ENCODE measurements at regions not wholly inside any gene's neighbourhood (a gene's known extent, or its start where the extent isn't known, plus 50 kb on each side); places are given as distances from the start of the nearest gene placed in this dataset.
A peak's percentile ranks its signal among the peaks of the same experiment; 100 is the strongest.

GRCh38 chr7:53984776-53985175 lies 557.4 kb upstream of the VSTM2A start:
- WGBS (ENCODE audit: insufficient coverage), result 76% methylated on average over 4 of the region's 4 CpGs
- no peak for TF ChIP-seq CTCF (IDR thresholded peaks at IDR 0.05)

GRCh38 chr7:53988376-53988775 lies 553.8 kb upstream of the VSTM2A start:
- WGBS (ENCODE audit: insufficient coverage), result no CpG with 5 or more reads among the region's 2 CpGs
- intact Hi-C loops (cut with micrococcal nuclease), result no loop called here
- Histone ChIP-seq H4K20me1 (ENCODE audit: insufficient read depth, low read length) (no peaks in the 10 kb centered on the region), H2AFZ (ENCODE audit: insufficient read depth, low read depth, low read length, poor library complexity, severe bottlenecking) (no peak overlapping the region), H3K36me3 (replicated peaks in 1 of 2; ENCODE audit: control insufficient read depth in 1 of 2, insufficient read depth in 2 of 2, low read length in 2 of 2) (no peaks in the 10 kb centered on the region), H3K9ac (ENCODE audit: insufficient read depth, low read length, poor library complexity, severe bottlenecking) (no peak overlapping the region), H3K27ac (ENCODE audit: low read depth in 1 of 2, low read length in 2 of 2) (no peak overlapping the region), H3K27me3 (ENCODE audit: control insufficient read depth in 2 of 2, insufficient read depth in 2 of 2, low read length in 2 of 2) (no peaks in the 10 kb centered on the region), H3K4me1 (ENCODE audit: control insufficient read depth in 1 of 2, insufficient read depth in 2 of 2, low read length in 2 of 2) (no peaks in the 10 kb centered on the region), H3K4me2 (replicated peaks; ENCODE audit: extremely low read depth, low read length, poor library complexity, severe bottlenecking) (no peak overlapping the region), H3K9me3 (replicated peaks in 1 of 2; ENCODE audit: control insufficient read depth in 1 of 2, insufficient read depth in 1 of 2, low read length in 2 of 2) (peaks cover 26% of the 10 kb centered on the region in 2 donors), H3K79me2 (ENCODE audit: insufficient read depth, low read length) (no peaks in the 10 kb centered on the region), H3K4me3 (replicated peaks in 1 of 3; ENCODE audit: low read depth in 2 of 3, low read length in 3 of 3) (no peak overlapping the region)
- H3K36me3 Mint-ChIP-seq, result no peaks in the 10 kb centered on the region
- peaks cover 4 to 23% (median 14%) of the 10 kb centered on the region in 7 donors for H3K9me3 Mint-ChIP-seq
- no peaks in the 10 kb centered on the region for H3K4me1 Mint-ChIP-seq
- DNase-seq, result no peak
- H3K4me3 Mint-ChIP-seq, result no peak overlapping the region
- no peak overlapping the region for H3K27ac Mint-ChIP-seq
- no peak for TF ChIP-seq CTCF (IDR thresholded peaks at IDR 0.05)
- H3K27me3 Mint-ChIP-seq (ENCODE audit: low read depth in 3 of 3), result peaks cover 0 to under 1% (median 0%) of the 10 kb centered on the region in 3 donors

More at GRCh38 chr7:53984776-53985175, 557.4 kb upstream of the VSTM2A start:
- H4K20me1 ChIP-seq (ENCODE audit: insufficient read depth, low read length), result no peaks in the 10 kb centered on the region
- no peak overlapping the region for H3K9ac ChIP-seq (ENCODE audit: insufficient read depth, low read length, poor library complexity, severe bottlenecking)
- Mint-ChIP-seq H3K36me3 (no peaks in the 10 kb centered on the region), H3K27ac (no peak overlapping the region), H3K9me3 (peaks cover 1 to 19% (median 11%) of the 10 kb centered on the region in 7 donors), H3K27me3 (ENCODE audit: low read depth in 3 of 3) (no peaks in the 10 kb centered on the region), H3K4me3 (peak overlapping the region in 1 of 2 donors; percentile 44), H3K4me1 (no peaks in the 10 kb centered on the region)
- H3K27ac ChIP-seq (ENCODE audit: low read depth in 1 of 2, low read length in 2 of 2), result no peak overlapping the region
- no peaks in the 10 kb centered on the region for H3K4me1 ChIP-seq (ENCODE audit: control insufficient read depth in 1 of 2, insufficient read depth in 2 of 2, low read length in 2 of 2)
- intact Hi-C loops (cut with micrococcal nuclease), result no loop called here
- H3K36me3 ChIP-seq (replicated peaks in 1 of 2; ENCODE audit: control insufficient read depth in 1 of 2, insufficient read depth in 2 of 2, low read length in 2 of 2), result no peaks in the 10 kb centered on the region
- H3K4me2 ChIP-seq (replicated peaks; ENCODE audit: extremely low read depth, low read length, poor library complexity, severe bottlenecking), result no peak overlapping the region
- no peaks in the 10 kb centered on the region for H3K79me2 ChIP-seq (ENCODE audit: insufficient read depth, low read length)
- no peak for DNase-seq
- peaks cover 21 to 29% of the 10 kb centered on the region in 2 donors for H3K9me3 ChIP-seq (replicated peaks in 1 of 2; ENCODE audit: control insufficient read depth in 1 of 2, insufficient read depth in 1 of 2, low read length in 2 of 2)
- H3K27me3 ChIP-seq (ENCODE audit: control insufficient read depth in 2 of 2, insufficient read depth in 2 of 2, low read length in 2 of 2), result no peaks in the 10 kb centered on the region
- H2AFZ ChIP-seq (ENCODE audit: insufficient read depth, low read depth, low read length, poor library complexity, severe bottlenecking), result no peak overlapping the region
- H3K4me3 ChIP-seq (replicated peaks in 1 of 3; ENCODE audit: low read depth in 2 of 3, low read length in 3 of 3), result no peak overlapping the region

All from CD14-positive monocyte (primary cell).